HepG2 (cell line): ENCODE measurements at regions not wholly inside any gene's neighbourhood (a gene's known extent, or its start where the extent isn't known, plus 50 kb on each side); places are given as distances from the start of the nearest gene placed in this dataset.

ENCODE experiments used
- HNRNPK ChIP-seq: fragments of 200-400 bp; formaldehyde crosslinking; IDR thresholded peaks from 2 replicates; pipeline ENCODE4 v1.6.1; 2018; ENCODE audit warnings: low read length, low read depth, moderate library complexity, mild to moderate bottlenecking; ENCODE audit not compliant: poor library complexity, severe bottlenecking
- MTA1 ChIP-seq: sonication (generic); formaldehyde crosslinking; IDR thresholded peaks from 2 replicates; pipeline ENCODE4 v1.4.0; 2020; ENCODE audit warnings: missing genetic modification reagents, mild to moderate bottlenecking, borderline replicate concordance
- NR2F1 ChIP-seq, 2 experiments: fragments of 450-650 bp in 1 of 2; formaldehyde crosslinking in 1 of 2; IDR thresholded peaks; 2 replicates each; pipeline versions ENCODE4 v1.5.0 to v1.6.1; 2016 to 2020; ENCODE audit warnings: mild to moderate bottlenecking in 1 of 2, missing compliant biosample characterization in 1 of 2, missing genetic modification reagents in 1 of 2, moderate library complexity in 1 of 2
- PTBP1 ChIP-seq: fragments of 200-400 bp; formaldehyde crosslinking; IDR thresholded peaks from 2 replicates; pipeline ENCODE4 v1.6.1; 2018; ENCODE audit warnings: low read length, low read depth; ENCODE audit not compliant: poor library complexity, severe bottlenecking
- ZNF629 ChIP-seq: sonication (generic); formaldehyde crosslinking; conservative IDR thresholded peaks from 2 replicates; pipeline ENCODE4 v1.5.0; 2020; ENCODE audit warnings: missing genetic modification reagents
- ZNF713 ChIP-seq: sonication (generic); formaldehyde crosslinking; IDR thresholded peaks from 2 replicates; pipeline ENCODE4 v1.4.0; 2020; ENCODE audit warnings: mild to moderate bottlenecking, missing genetic modification reagents
- TF ChIP-seq, protein P1 (sequence below): fragments of 450-650 bp; IDR thresholded peaks from 2 replicates; pipeline ENCODE4 v1.6.1; 2016
- TF ChIP-seq, protein P2 (sequence below), 2 experiments: sonication (generic) in 1 of 2; formaldehyde crosslinking in 1 of 2; IDR thresholded peaks; 2 replicates each; pipeline versions ENCODE4 v1.5.1 to v1.6.1; 2011 to 2020; ENCODE audit warnings: borderline replicate concordance in 1 of 2, low read depth in 1 of 2, low read length in 1 of 2, mild to moderate bottlenecking in 1 of 2, missing genetic modification reagents in 1 of 2, moderate library complexity in 1 of 2

DNA sequence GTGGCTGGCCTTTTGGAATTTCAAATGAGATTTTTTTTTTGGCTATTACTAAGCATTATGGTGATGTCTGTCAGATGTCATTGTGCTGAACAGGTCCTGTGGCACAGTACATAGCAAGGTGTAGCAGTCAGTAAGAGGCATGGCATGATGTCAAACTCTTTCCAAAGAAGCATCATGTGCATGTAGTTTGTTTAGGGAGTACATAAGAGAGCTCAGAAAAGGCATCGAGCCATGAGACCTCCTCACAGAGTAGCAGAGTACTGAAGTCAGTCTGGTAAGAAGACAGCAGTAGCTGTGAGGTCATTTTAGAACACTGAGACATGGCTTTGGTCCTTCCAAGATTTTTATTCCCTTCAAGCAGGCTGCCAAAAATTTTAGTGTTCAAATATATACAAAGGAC lies 134.9 kb upstream of the SPRED1 start:
- TF ChIP-seq ZNF629, result no peak
- TF ChIP-seq, protein P1, sequence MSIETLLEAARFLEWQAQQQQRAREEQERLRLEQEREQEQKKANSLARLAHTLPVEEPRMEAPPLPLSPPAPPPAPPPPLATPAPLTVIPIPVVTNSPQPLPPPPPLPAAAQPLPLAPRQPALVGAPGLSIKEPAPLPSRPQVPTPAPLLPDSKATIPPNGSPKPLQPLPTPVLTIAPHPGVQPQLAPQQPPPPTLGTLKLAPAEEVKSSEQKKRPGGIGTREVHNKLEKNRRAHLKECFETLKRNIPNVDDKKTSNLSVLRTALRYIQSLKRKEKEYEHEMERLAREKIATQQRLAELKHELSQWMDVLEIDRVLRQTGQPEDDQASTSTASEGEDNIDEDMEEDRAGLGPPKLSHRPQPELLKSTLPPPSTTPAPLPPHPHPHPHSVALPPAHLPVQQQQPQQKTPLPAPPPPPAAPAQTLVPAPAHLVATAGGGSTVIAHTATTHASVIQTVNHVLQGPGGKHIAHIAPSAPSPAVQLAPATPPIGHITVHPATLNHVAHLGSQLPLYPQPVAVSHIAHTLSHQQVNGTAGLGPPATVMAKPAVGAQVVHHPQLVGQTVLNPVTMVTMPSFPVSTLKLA, result no peak
- TF ChIP-seq HNRNPK, result no peak
- TF ChIP-seq ZNF713 (CRISPR knock-in tag), result no peak
- no peak for TF ChIP-seq NR2F1 (CRISPR knock-in tag; IDR thresholded peaks at IDR 0.05)
- no peak for TF ChIP-seq PTBP1
- TF ChIP-seq, protein P2, sequence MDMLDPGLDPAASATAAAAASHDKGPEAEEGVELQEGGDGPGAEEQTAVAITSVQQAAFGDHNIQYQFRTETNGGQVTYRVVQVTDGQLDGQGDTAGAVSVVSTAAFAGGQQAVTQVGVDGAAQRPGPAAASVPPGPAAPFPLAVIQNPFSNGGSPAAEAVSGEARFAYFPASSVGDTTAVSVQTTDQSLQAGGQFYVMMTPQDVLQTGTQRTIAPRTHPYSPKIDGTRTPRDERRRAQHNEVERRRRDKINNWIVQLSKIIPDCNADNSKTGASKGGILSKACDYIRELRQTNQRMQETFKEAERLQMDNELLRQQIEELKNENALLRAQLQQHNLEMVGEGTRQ (IDR thresholded peaks at IDR 0.05; ENCODE audit: low read depth, low read length), result no peak
- TF ChIP-seq, protein P2 (CRISPR knock-in tag; IDR thresholded peaks at IDR 0.05; ENCODE audit: borderline replicate concordance), result no peak
- no peak for TF ChIP-seq MTA1 (CRISPR knock-in tag)
